Keratinocyte (primary cell): ENCODE measurements at regions not wholly inside any gene's neighbourhood (a gene's known extent, or its start where the extent isn't known, plus 50 kb on each side); places are given as distances from the start of the nearest gene placed in this dataset.

ENCODE experiments used
- DNase-seq: peaks from one replicate; pipeline ENCODE4 v3.0.0-alpha.2; 2011; ENCODE audit warnings: low read depth, missing footprints, low spot score
- FAIRE-seq: peaks from 2 replicates; lab custom pipeline; 2011; peaks lifted over from hg19 to GRCh38; lab: Jason Lieb, UNC
- H2AFZ ChIP-seq: 2 replicates; pipeline ENCODE4 v1.6.0; 2012; ENCODE audit warnings: low read length, control low read depth, inconsistent platforms; ENCODE audit not compliant: control insufficient read depth
- H3K27ac ChIP-seq: 2 replicates; pipeline ENCODE4 v1.5.1; 2011; ENCODE audit warnings: low read length; ENCODE audit not compliant: control insufficient read depth, insufficient read depth
- H3K27me3 ChIP-seq: 3 replicates; pipeline ENCODE4 v1.6.0; 2011; ENCODE audit warnings: low read length; ENCODE audit not compliant: control insufficient read depth, insufficient read depth; ENCODE audit errors: extremely low read depth
- H3K36me3 ChIP-seq, 2 experiments: 2 replicates in 1 of 2; 3 replicates in 1 of 2; pipeline ENCODE4 v1.5.1; 2011; ENCODE audit warnings: low read length in 2 of 2, mild to moderate bottlenecking in 1 of 2; ENCODE audit not compliant: control insufficient read depth in 2 of 2, insufficient read depth in 2 of 2; ENCODE audit errors: extremely low read depth in 1 of 2
- H3K4me1 ChIP-seq: 3 replicates; pipeline ENCODE4 v1.5.1; 2011; ENCODE audit warnings: low read length; ENCODE audit not compliant: control insufficient read depth, insufficient read depth; ENCODE audit errors: extremely low read depth
- H3K4me2 ChIP-seq: 3 replicates; pipeline ENCODE4 v1.6.0; 2011; ENCODE audit warnings: low read depth, low read length; ENCODE audit not compliant: control insufficient read depth, insufficient read depth; ENCODE audit errors: extremely low read depth
- H3K4me3 ChIP-seq, 3 experiments: fragments of 200-600 bp in 1 of 3; sonication (generic) in 1 of 3; 2 replicates in 2 of 3; 3 replicates in 1 of 3; pipeline ENCODE4 v1.5.1; 2011 to 2016; ENCODE audit warnings: low read length in 3 of 3, mild to moderate bottlenecking in 3 of 3, control low read depth in 2 of 3, inconsistent platforms in 1 of 3, low read depth in 1 of 3, mixed read lengths in 1 of 3, mixed run types in 1 of 3, moderate library complexity in 1 of 3; ENCODE audit not compliant: control insufficient read depth in 2 of 3, insufficient read depth in 2 of 3; ENCODE audit errors: extremely low read depth in 1 of 3
- H3K79me2 ChIP-seq: 2 replicates; pipeline ENCODE4 v1.6.0; 2012; ENCODE audit warnings: low read length; ENCODE audit not compliant: control insufficient read depth, insufficient read depth
- H3K9ac ChIP-seq: 3 replicates; pipeline ENCODE4 v1.6.0; 2011; ENCODE audit warnings: low read length; ENCODE audit not compliant: control insufficient read depth, insufficient read depth; ENCODE audit errors: extremely low read depth
- H3K9me1 ChIP-seq: 3 replicates; pipeline ENCODE4 v1.6.0; 2011; ENCODE audit warnings: low read length; ENCODE audit not compliant: control insufficient read depth, insufficient read depth; ENCODE audit errors: extremely low read depth
- H3K9me3 ChIP-seq: 2 replicates; pipeline ENCODE4 v1.5.1; 2012; ENCODE audit warnings: low read depth, low read length; ENCODE audit not compliant: control insufficient read depth
- H4K20me1 ChIP-seq: 3 replicates; pipeline ENCODE4 v1.6.0; 2011; ENCODE audit warnings: low read length; ENCODE audit not compliant: control insufficient read depth, insufficient read depth; ENCODE audit errors: extremely low read depth
- CTCF ChIP-seq, 3 experiments: IDR thresholded peaks in 1 of 3; conservative IDR thresholded peaks in 1 of 3; optimal IDR thresholded peaks in 1 of 3; 2 replicates in 2 of 3; 3 replicates in 1 of 3; pipeline versions ENCODE3 to v1.5.1; 2011; ENCODE audit warnings: low read length in 3 of 3, mild to moderate bottlenecking in 3 of 3, moderate library complexity in 2 of 3, control low read depth in 1 of 3, inconsistent platforms in 1 of 3; ENCODE audit not compliant: insufficient read depth in 2 of 3; ENCODE audit errors: extremely low read depth in 1 of 3
- EZH2 ChIP-seq: IDR thresholded peaks from one replicate; pipeline ENCODE4 v1.6.1; 2012; ENCODE audit warnings: inconsistent platforms, mild to moderate bottlenecking, low read length, moderate library complexity
- dilution Hi-C: fragments of 300-500 bp; cut with MboI; formaldehyde crosslinking; loops from one replicate; pipeline ENCODE4 v1.7.0; 2020; ENCODE audit warnings: low sequenced_read_pairs; ENCODE audit not compliant: extremely low pct_ligation_motif_present

GRCh38 chr13:107222597-107222996, 654.7 kb upstream of the ARGLU1 start:
- FAIRE-seq (no peak), DNase-seq (no peak)
- TF ChIP-seq EZH2: no peak
- TF ChIP-seq CTCF (optimal IDR thresholded peaks at IDR 0.05 in 1 of 3, IDR thresholded peaks at IDR 0.05 in 1 of 3, conservative IDR thresholded peaks at IDR 0.05 in 1 of 3; ENCODE audit: extremely low read depth in 1 of 3, insufficient read depth in 2 of 3, low read length in 3 of 3): no peak
- H3K9ac ChIP-seq: no peak overlapping the region
- peaks cover 3% of the 10 kb centered on the region for H3K9me3 ChIP-seq
- no peaks in the 10 kb centered on the region for H3K9me1 ChIP-seq
- no peaks in the 10 kb centered on the region for H4K20me1 ChIP-seq
- no peaks in the 10 kb centered on the region for H3K4me1 ChIP-seq
- no peak overlapping the region for H2AFZ ChIP-seq
- dilution Hi-C loops: no loop called here
- H3K4me3 ChIP-seq: no peak overlapping the region
- H3K27ac ChIP-seq: no peak overlapping the region
- H3K36me3 ChIP-seq: no peaks in the 10 kb centered on the region
- no peaks in the 10 kb centered on the region for H3K79me2 ChIP-seq
- no peak overlapping the region for H3K4me2 ChIP-seq
- no peaks in the 10 kb centered on the region for H3K27me3 ChIP-seq

- H3K27me3 ChIP-seq: no peaks in the 10 kb centered on the region
- H3K27ac ChIP-seq: no peak overlapping the region
- no peaks in the 10 kb centered on the region for H3K36me3 ChIP-seq
- DNase-seq (no peak), FAIRE-seq (no peak)
- no peaks in the 10 kb centered on the region for H3K9me1 ChIP-seq
- no peak overlapping the region for H2AFZ ChIP-seq
- dilution Hi-C loops: no loop called here
- TF ChIP-seq CTCF (optimal IDR thresholded peaks at IDR 0.05 in 1 of 3, IDR thresholded peaks at IDR 0.05 in 1 of 3, conservative IDR thresholded peaks at IDR 0.05 in 1 of 3; ENCODE audit: extremely low read depth in 1 of 3, insufficient read depth in 2 of 3, low read length in 3 of 3) (no peak), EZH2 (no peak)
- no peak overlapping the region for H3K4me3 ChIP-seq
- no peak overlapping the region for H3K9ac ChIP-seq
- no peaks in the 10 kb centered on the region for H3K4me1 ChIP-seq
- no peaks in the 10 kb centered on the region for H3K79me2 ChIP-seq
- H4K20me1 ChIP-seq: no peaks in the 10 kb centered on the region
- no peak overlapping the region for H3K4me2 ChIP-seq
- H3K9me3 ChIP-seq: peaks cover 3% of the 10 kb centered on the region
Measured at GRCh38 chr13:107220245-107220644, 652.3 kb upstream of the ARGLU1 start.
